PC-3 (cell line): ENCODE measurements at regions not wholly inside any gene's neighbourhood (a gene's known extent, or its start where the extent isn't known, plus 50 kb on each side); places are given as distances from the start of the nearest gene placed in this dataset.

Source experiments
- ATAC-seq: fragments of 200-7000 bp; cut with Tn5 transposase; 2 replicates; pipeline ENCODE4 v1.9.1; 2020; ENCODE audit warnings: mild to moderate bottlenecking, moderate library complexity
- BruUV-seq: library from RNA; stranded (reverse); fragments of 400-500 nt; replicated peaks from 2 replicates; lab custom pipeline; 2021; lab: Mats Ljungman, UMichigan
- CTCF ChIA-PET: fragments of 300-600 bp; sonication (Branson Sonifier 250); formaldehyde crosslinking; loops from one replicate; lab custom pipeline; 2022; ENCODE audit warnings: antibody characterized with exemption; lab: Charles Lee
- POLR2A ChIA-PET: fragments of 300-600 bp; sonication (Branson Sonifier 250); formaldehyde crosslinking; loops from one replicate; lab custom pipeline; 2022; ENCODE audit warnings: antibody characterized with exemption; ENCODE audit not compliant: unreplicated experiment; lab: Charles Lee
- DNase-seq: peaks from one replicate; pipeline ENCODE4 v3.0.0-alpha.2; 2015
- H2AFZ ChIP-seq: fragments of 300-600 bp; sonication (generic); 2 replicates; pipeline ENCODE4 v1.6.0; 2016; ENCODE audit warnings: antibody characterized with exemption, low read length
- H3F3A ChIP-seq: fragments of 300-600 bp; sonication (generic); one replicate; pipeline ENCODE4 v1.6.0; 2017; ENCODE audit warnings: antibody characterized with exemption, low read length, control low read depth, mild to moderate bottlenecking; ENCODE audit not compliant: unreplicated experiment
- H3K27ac ChIP-seq: fragments of 300-600 bp; sonication (generic); 2 replicates; pipeline ENCODE4 v1.5.1; 2016; ENCODE audit warnings: mild to moderate bottlenecking, low read length
- H3K27me3 ChIP-seq: fragments of 300-600 bp; sonication (generic); 2 replicates; pipeline ENCODE4 v1.6.1; 2016; ENCODE audit warnings: low read length, mixed read lengths
- H3K36me3 ChIP-seq: fragments of 300-600 bp; sonication (generic); 2 replicates; pipeline ENCODE4 v1.6.1; 2016; ENCODE audit warnings: low read depth, mixed run types, low read length, mixed read lengths
- H3K4me1 ChIP-seq: fragments of 300-600 bp; sonication (generic); 2 replicates; pipeline ENCODE4 v1.5.1; 2016; ENCODE audit warnings: low read length; ENCODE audit not compliant: insufficient read depth
- H3K4me2 ChIP-seq: fragments of 300-600 bp; sonication (generic); 2 replicates; pipeline ENCODE4 v1.6.0; 2016; ENCODE audit warnings: low read length
- H3K4me3 ChIP-seq: fragments of 300-600 bp; sonication (generic); 2 replicates; pipeline ENCODE4 v1.5.1; 2016; ENCODE audit warnings: mild to moderate bottlenecking, low read length, mixed read lengths
- H3K79me2 ChIP-seq: fragments of 300-600 bp; sonication (generic); 2 replicates; pipeline ENCODE4 v1.6.1; 2017; ENCODE audit warnings: low read length, mixed read lengths
- H3K9ac ChIP-seq: fragments of 300-600 bp; sonication (generic); 2 replicates; pipeline ENCODE4 v1.6.0; 2016; ENCODE audit warnings: mild to moderate bottlenecking, low read length
- H3K9me2 ChIP-seq: fragments of 300-600 bp; sonication (generic); replicated peaks from 2 replicates; pipeline ENCODE4 v1.6.1; 2016; ENCODE audit warnings: mixed run types, low read length, mixed read lengths
- H3K9me3 ChIP-seq: fragments of 300-600 bp; sonication (generic); 2 replicates; pipeline ENCODE4 v1.6.1; 2016; ENCODE audit warnings: low read length, mixed read lengths
- H4K20me1 ChIP-seq: fragments of 300-600 bp; sonication (generic); 2 replicates; pipeline ENCODE4 v1.6.1; 2016; ENCODE audit warnings: low read length, mixed read lengths
- CTCF ChIP-seq: fragments of 300-600 bp; sonication (generic); conservative IDR thresholded peaks from 2 replicates; pipeline ENCODE4 v1.5.1; 2017; ENCODE audit warnings: antibody characterized with exemption, low read depth, mild to moderate bottlenecking, low read length
- EZH2 ChIP-seq: fragments of 300-600 bp; sonication (generic); IDR thresholded peaks from one replicate; pipeline ENCODE4 v1.6.1; 2017; ENCODE audit warnings: antibody characterized with exemption, mild to moderate bottlenecking, low read length; ENCODE audit not compliant: unreplicated experiment
- EZH2phosphoT487 ChIP-seq: fragments of 300-600 bp; sonication (generic); IDR thresholded peaks from 2 replicates; pipeline ENCODE4 v1.6.1; 2018; ENCODE audit warnings: mild to moderate bottlenecking, antibody characterized with exemption, low read length, borderline replicate concordance
- intact Hi-C: fragments of 100-400 bp; cut with micrococcal nuclease; formaldehyde crosslinking; loops from 2 replicates; pipeline ENCODE4 v1.9.0; 2023

GRCh38 chr2:16323551-16324543, 341.8 kb downstream of the CYRIA start:
- CTCF ChIA-PET = no interaction called here

GRCh38 chr2:16323126-16323520, 342.5 kb downstream of the CYRIA start:
- BruUV-seq = no TSS peak
- Histone ChIP-seq H3K4me2 (no peak overlapping the region), H3K27ac (no peak overlapping the region), H3K9me3 (no peaks in the 10 kb centered on the region), H3K79me2 (no peaks in the 10 kb centered on the region), H3K36me3 (no peaks in the 10 kb centered on the region), H3K9ac (no peak overlapping the region), H3K4me1 (no peaks in the 10 kb centered on the region), H3K4me3 (no peak overlapping the region), H3K27me3 (no peaks in the 10 kb centered on the region), H2AFZ (no peak overlapping the region), H4K20me1 (no peaks in the 10 kb centered on the region), H3K9me2 (no peaks in the 10 kb centered on the region), H3F3A (no peaks in the 10 kb centered on the region)
- intact Hi-C loops = no loop called here
- ChIA-PET CTCF (no interaction called here), POLR2A (no interaction called here)
- no peak for TF ChIP-seq CTCF
- no peak for TF ChIP-seq EZH2phosphoT487
- TF ChIP-seq EZH2 = no peak
- ATAC-seq = no peak
- no peak for DNase-seq

More at GRCh38 chr2:16323551-16324543, 341.8 kb downstream of the CYRIA start:
- no peaks in the 10 kb centered on the region for H3K79me2 ChIP-seq
- H3K4me1 ChIP-seq = no peaks in the 10 kb centered on the region
- no peak overlapping the region for H3K4me3 ChIP-seq
- no peak overlapping the region for H3K9ac ChIP-seq
- POLR2A ChIA-PET = no interaction called here
- H3K27ac ChIP-seq = no peak overlapping the region
- H3K4me2 ChIP-seq = no peak overlapping the region
- no peaks in the 10 kb centered on the region for H3K36me3 ChIP-seq
- no peak for ATAC-seq
- intact Hi-C loops = no loop called here
- no peaks in the 10 kb centered on the region for H4K20me1 ChIP-seq
- no peaks in the 10 kb centered on the region for H3K9me3 ChIP-seq
- TF ChIP-seq EZH2phosphoT487 (no peak), EZH2 (no peak)
- H3K9me2 ChIP-seq = no peaks in the 10 kb centered on the region
- BruUV-seq = no TSS peak
- no peaks in the 10 kb centered on the region for H3K27me3 ChIP-seq
- no peak overlapping the region for H2AFZ ChIP-seq
- H3F3A ChIP-seq = no peaks in the 10 kb centered on the region
- no peak for DNase-seq

GRCh38 chr2:16322308-16323125, 343.1 kb downstream of the CYRIA start:
- POLR2A ChIA-PET = no interaction called here
- Histone ChIP-seq H2AFZ (no peak overlapping the region), H3K4me3 (no peak overlapping the region), H3K36me3 (no peaks in the 10 kb centered on the region), H3K79me2 (no peaks in the 10 kb centered on the region), H3K9ac (no peak overlapping the region), H3K9me2 (no peaks in the 10 kb centered on the region), H3K27ac (no peak overlapping the region), H3K4me1 (no peaks in the 10 kb centered on the region), H3K4me2 (no peak overlapping the region), H3K27me3 (no peaks in the 10 kb centered on the region), H4K20me1 (no peaks in the 10 kb centered on the region), H3F3A (no peaks in the 10 kb centered on the region), H3K9me3 (no peaks in the 10 kb centered on the region)
- ATAC-seq (no peak), DNase-seq (no peak)
- intact Hi-C loops = no loop called here
- CTCF ChIA-PET = no interaction called here
- BruUV-seq = no TSS peak
- TF ChIP-seq CTCF (no peak), EZH2 (no peak), EZH2phosphoT487 (no peak)
